GM12878 (cell line): ENCODE measurements at regions not wholly inside any gene's neighbourhood (a gene's known extent, or its start where the extent isn't known, plus 50 kb on each side); places are given as distances from the start of the nearest gene placed in this dataset.
"Not testable (repeated sequence)": the region's sequence is repeated elsewhere in the genome, so short reads cannot be mapped to it uniquely, and the experiment has no call there.

Experiments
- CREB1 ChIP-seq: IDR thresholded peaks from 2 replicates; pipeline ENCODE4 v1.6.1; 2012; ENCODE audit warnings: low read depth, mild to moderate bottlenecking, inconsistent platforms
- CTCF ChIP-seq, 3 experiments: IDR thresholded peaks in 2 of 3; conservative IDR thresholded peaks in 1 of 3; 2 replicates each; pipeline ENCODE4 v1.5.1; 2011; ENCODE audit warnings: low read depth in 3 of 3, low read length in 3 of 3, mild to moderate bottlenecking in 3 of 3, control low read depth in 2 of 3, moderate library complexity in 2 of 3, inconsistent platforms in 1 of 3, mixed read lengths in 1 of 3; ENCODE audit not compliant: control insufficient read depth in 2 of 3, insufficient read depth in 1 of 3; ENCODE audit errors: extremely low read depth in 1 of 3
- ESRRA ChIP-seq: IDR thresholded peaks from 2 replicates; pipeline ENCODE4 v1.6.1; 2012; ENCODE audit warnings: mild to moderate bottlenecking, low read length, improper control_type of control experiment
- FOXM1 ChIP-seq: IDR thresholded peaks from 2 replicates; pipeline ENCODE4 v1.6.1; 2012; ENCODE audit warnings: low read depth, mild to moderate bottlenecking, inconsistent platforms, low read length, moderate library complexity
- NFIC ChIP-seq: IDR thresholded peaks from 2 replicates; pipeline ENCODE4 v1.6.1; 2012; ENCODE audit warnings: low read depth, mild to moderate bottlenecking, inconsistent platforms, low read length, moderate library complexity
- POLR2A ChIP-seq: IDR thresholded peaks from 2 replicates; pipeline ENCODE4 v1.6.1; 2011; ENCODE audit warnings: low read depth, mild to moderate bottlenecking, low read length
- POLR2AphosphoS2 ChIP-seq: IDR thresholded peaks from 2 replicates; pipeline ENCODE4 v1.6.1; 2011; ENCODE audit warnings: low read depth, mild to moderate bottlenecking, low read length, improper control_type of control experiment, moderate library complexity
- POLR2AphosphoS5 ChIP-seq: IDR thresholded peaks from 2 replicates; pipeline ENCODE4 v1.6.1; 2011; ENCODE audit warnings: mild to moderate bottlenecking, low read length, inconsistent platforms
- SPI1 ChIP-seq: IDR thresholded peaks from 2 replicates; pipeline ENCODE4 v1.6.1; 2011; ENCODE audit warnings: low read depth, mild to moderate bottlenecking, low read length, moderate library complexity, borderline replicate concordance; ENCODE audit not compliant: insufficient read depth
- TCF12 ChIP-seq: IDR thresholded peaks from 2 replicates; pipeline ENCODE4 v1.6.1; 2011; ENCODE audit warnings: low read depth, mild to moderate bottlenecking, low read length
- YY1 ChIP-seq: IDR thresholded peaks from 2 replicates; pipeline ENCODE4 v1.6.1; 2011; ENCODE audit warnings: low read depth, mild to moderate bottlenecking, low read length
- ZNF687 ChIP-seq: fragments of 450-650 bp; IDR thresholded peaks from 2 replicates; pipeline ENCODE4 v1.6.1; 2017; ENCODE audit warnings: mild to moderate bottlenecking, moderate library complexity

DNA sequence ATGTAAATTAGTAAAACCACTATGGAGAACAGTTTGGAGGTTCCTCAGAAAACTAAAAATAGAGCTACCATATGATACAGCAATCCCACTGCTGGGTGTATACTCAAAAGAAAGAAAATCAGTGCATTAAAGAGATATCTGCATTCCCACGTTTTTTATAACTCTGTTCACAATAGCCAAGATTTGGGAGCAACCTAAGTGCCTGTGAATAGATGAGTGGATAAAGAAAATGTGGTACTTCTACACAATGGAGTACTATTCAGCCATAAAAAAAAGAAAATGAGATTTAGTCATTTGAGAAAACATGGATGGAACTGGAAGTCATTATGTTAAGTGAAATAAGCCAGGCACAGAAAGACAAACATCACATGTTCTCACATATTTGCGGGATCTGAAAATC is 246.0 kb upstream of the SOX9 start:
- not testable (repeated sequence) for TF ChIP-seq POLR2A; CREB1; POLR2AphosphoS5; FOXM1; NFIC; CTCF (IDR thresholded peaks at IDR 0.05 in 2 of 3, conservative IDR thresholded peaks at IDR 0.05 in 1 of 3; ENCODE audit: control insufficient read depth in 2 of 3, extremely low read depth in 1 of 3, insufficient read depth in 1 of 3, low read depth in 3 of 3, low read length in 3 of 3); POLR2AphosphoS2; YY1; ESRRA; ZNF687; SPI1; TCF12
